HS-27A (cell line): ENCODE measurements at regions not wholly inside any gene's neighbourhood (a gene's known extent, or its start where the extent isn't known, plus 50 kb on each side); places are given as distances from the start of the nearest gene placed in this dataset.

Source experiments
- DNase-seq: peaks from one replicate; pipeline ENCODE4 v3.0.0-alpha.2; 2012; ENCODE audit warnings: low read depth, missing footprints

DNA sequence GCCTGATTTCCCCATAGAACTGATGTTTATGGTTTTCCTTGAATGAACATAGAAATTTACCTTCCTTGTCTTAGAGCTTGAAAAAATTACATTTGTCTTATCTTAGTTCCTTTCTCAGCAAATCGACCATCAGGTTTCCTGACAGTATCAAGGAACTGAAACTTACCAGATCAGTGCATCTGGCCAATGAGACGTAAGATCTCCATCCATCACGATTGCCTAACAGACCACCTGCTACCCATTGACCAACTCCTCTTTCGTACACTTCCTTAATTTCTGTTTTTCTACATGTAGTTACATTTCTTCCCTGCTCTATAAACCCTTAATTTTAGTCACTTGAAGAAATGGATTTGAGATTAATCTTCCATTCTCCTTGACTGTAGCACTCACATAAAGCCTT, 57.4 kb upstream of the TMPRSS15 start:
- DNase-seq = no peak

GRCh38 chr21:18461743-18462142, 58.2 kb upstream of the TMPRSS15 start:
- DNase-seq = no peak

DNA sequence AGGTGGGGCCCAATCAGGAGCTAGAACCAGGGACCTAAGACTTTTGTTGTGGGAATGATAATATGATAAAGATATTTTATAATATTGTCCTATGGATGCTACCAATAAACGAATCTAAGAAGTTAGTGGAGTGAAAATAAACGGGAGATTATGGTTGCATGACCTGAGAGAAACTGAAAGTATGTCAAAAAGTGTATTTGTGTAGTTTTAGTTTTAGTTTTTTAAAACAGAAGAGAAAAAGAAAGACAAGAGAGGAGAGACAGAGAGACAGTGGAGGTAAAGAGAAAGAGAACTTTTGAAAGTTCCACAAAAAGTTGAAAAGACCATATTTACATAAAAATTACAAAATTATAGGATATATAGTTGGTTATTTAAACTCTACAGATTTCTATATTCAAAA, 64.1 kb upstream of the TMPRSS15 start:
- no peak for DNase-seq

- no peak for DNase-seq
Observed at GRCh38 chr21:18468790-18469189, 65.2 kb upstream of the TMPRSS15 start.

DNA sequence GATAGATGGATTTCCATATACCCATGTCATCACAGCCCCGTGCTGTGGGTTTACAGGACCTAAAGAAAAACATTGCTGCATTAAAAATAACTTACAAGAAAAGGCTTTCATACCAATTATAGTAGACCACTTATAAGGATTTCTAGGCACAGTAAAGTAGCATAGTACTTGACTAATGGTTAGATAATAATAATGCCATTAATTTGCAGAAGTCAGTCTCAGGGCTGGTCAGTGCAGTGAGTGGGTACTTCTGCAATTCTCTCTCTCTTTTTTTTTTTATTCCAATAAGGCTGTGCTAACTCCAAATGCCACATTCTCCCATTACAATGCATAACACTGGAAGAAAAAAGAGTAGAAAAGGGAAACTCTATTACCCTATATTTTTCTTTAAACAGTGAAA, 73.1 kb upstream of the TMPRSS15 start:
- no peak for DNase-seq

GRCh38 chr21:18477043-18477442, 73.5 kb upstream of the TMPRSS15 start:
- no peak for DNase-seq

GRCh38 chr21:18478513-18478912, 74.9 kb upstream of the TMPRSS15 start:
- no peak for DNase-seq

- DNase-seq = no peak
Observed at GRCh38 chr21:18488252-18488651, 84.7 kb upstream of the TMPRSS15 start.

GRCh38 chr21:18493422-18493821, 89.8 kb upstream of the TMPRSS15 start:
- peak; percentile 73 for DNase-seq

DNA sequence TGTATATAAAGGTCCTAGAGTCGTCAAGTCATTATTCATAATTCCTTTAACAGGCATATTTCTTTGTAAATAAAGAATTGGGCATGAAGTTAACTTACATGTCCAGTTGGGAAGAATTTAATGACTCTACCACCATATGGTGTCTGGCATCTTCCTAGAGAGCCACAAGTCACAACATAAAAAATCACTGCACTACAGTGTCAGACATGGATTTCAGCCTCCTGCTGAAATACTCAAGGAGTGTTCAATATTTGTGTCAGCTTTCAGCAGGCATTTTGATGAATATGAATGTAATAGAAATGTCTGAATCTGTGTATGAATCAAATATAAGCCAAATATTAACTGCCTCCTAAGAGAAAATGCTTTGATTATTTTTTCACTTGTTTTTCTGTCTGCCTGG, 91.9 kb upstream of the TMPRSS15 start:
- DNase-seq = no peak

- DNase-seq = no peak
Observed at GRCh38 chr21:18498431-18498830, 94.8 kb upstream of the TMPRSS15 start.

DNA sequence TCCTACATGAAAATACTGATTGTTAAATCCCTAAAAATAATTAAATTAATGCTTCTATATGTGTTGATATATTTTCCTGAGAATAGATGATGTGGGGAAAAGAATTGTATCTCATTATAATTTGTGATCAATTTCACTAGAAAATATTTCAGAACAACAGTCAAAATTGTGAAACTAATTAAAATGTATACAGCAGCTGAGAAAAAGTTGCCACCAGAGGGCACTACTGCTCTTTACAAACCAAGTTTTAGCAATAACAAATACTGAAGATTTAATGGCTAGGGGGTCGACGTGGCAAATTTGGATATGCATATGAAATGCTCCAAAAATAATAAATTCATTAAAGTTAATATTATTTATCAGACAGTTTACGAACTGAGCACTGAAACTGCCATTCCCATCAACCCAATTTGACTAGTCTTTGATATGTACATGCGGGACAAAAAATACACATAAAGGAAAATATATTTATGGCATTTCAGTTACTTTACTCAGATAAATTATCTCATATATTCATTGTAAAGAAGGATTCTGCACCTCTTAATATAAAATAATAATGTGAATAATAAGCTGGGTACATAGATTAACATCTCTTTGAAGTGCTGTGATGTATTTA, 96.3 kb upstream of the TMPRSS15 start:
- DNase-seq = peak; percentile 41

DNA sequence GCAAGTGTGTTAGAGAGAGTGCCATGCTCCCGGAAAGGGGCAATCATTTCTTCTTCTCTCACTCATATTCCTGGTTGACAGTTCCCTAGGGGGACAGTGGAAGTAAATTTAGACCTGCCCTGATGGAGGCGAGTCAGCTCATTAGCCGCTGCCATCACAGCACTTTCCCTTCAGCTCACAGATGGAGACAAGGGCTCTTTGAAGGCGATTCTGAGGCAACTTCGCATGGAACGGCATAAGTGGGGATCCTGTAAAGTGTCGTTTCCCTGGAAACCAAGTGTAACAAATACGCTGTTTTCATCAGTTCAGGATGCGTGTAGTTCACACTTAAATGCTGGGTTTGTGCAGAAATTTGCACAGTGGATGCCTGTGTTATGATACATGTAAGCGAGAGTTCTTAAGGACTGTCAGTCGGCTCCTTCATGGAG, 114.5 kb upstream of the TMPRSS15 start:
- no peak for DNase-seq

DNA sequence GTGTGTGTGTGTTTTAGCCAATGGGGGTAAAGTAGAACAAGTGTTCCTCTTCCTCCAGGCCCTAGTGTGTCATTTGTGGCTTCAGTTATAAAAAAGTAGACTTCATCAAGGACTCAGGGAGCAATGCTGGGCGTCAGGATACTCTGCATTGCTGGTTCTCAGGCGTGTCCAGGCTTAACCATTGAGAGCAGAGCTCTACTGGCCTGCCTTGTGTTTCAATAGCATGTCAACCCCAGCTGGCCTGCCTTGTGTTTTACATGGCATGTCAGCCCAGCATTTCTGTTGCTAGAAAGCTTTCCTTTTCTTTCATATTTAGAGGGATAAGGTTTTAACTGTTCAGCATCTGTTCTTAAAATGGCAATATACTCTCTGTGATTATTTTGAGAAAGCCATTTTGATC, 117.6 kb upstream of the TMPRSS15 start:
- no peak for DNase-seq

DNA sequence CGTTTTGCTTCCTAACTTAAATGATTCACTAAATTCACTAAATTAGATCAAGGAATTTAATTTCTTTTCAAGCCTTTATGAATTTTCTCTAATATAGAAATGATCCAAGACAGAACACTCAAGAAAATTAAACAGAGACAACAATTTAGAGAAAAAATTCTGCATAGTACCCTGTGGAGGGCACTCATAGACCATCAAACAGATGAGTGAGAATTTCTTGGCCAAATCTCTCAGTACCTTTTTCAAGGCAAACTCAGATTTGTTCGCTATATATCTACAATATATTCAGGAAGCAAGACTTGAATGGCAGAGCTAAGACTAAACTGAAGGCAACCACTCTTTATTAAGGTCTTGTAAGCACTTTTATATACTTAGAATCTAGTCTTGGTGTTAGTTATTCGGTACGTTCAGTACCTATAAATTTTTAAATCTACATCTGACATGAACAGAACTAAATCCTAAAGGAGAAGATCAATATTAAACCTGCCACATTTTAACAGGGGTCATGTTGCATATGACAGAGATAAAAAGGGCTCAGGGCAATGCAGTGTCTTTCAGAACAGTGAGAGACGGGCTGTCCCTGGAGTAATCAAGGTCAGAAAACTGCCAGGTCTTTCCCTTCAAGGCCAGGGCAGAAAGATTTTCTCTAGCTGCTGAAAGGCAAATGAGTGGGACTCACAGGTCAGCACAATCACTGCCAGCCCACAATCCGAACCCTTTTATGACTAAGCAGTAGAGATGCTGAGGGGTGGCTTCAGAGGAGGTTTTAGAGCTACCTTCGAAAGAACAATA, 118.8 kb upstream of the TMPRSS15 start:
- DNase-seq = no peak

- DNase-seq = no peak
Observed at GRCh38 chr21:18524097-18524880, 120.7 kb upstream of the TMPRSS15 start.

GRCh38 chr21:18529254-18529653, 125.7 kb upstream of the TMPRSS15 start:
- DNase-seq = peak; percentile 96

- DNase-seq = no peak
Observed at GRCh38 chr21:18542081-18542480, 138.5 kb upstream of the TMPRSS15 start.

DNA sequence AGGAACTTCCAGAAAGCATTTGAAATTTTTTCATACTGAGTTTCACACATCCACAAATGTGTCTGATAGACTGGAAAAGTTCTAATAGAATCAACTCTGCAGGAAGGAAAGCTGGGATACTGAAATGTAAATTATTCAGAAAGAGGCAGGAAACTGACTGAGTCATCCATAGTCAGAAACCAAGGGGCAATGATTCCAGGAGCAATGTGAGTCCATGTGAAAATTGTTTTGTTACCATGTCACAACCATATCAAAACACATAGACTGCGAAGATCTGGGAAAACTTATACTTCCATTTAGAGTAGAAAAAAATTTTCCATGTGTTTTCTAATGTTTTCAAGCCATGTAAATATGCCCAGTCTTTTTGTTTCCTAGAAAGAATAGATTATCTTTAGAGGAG, 142.3 kb upstream of the TMPRSS15 start:
- peak; percentile 76 for DNase-seq

GRCh38 chr21:18547347-18547746, 143.8 kb upstream of the TMPRSS15 start:
- DNase-seq = no peak

- no peak for DNase-seq
Observed at GRCh38 chr21:18548249-18548648, 144.7 kb upstream of the TMPRSS15 start.

- peak; percentile 59 for DNase-seq
Observed at GRCh38 chr21:18549214-18549905, 145.8 kb upstream of the TMPRSS15 start.
